Fibroblast of villous mesenchyme (primary cell): ENCODE measurements at regions not wholly inside any gene's neighbourhood (a gene's known extent, or its start where the extent isn't known, plus 50 kb on each side); places are given as distances from the start of the nearest gene placed in this dataset.

Experiments used
- DNase-seq: peaks from one replicate; pipeline ENCODE4 v3.0.0-alpha.2; 2010; ENCODE audit warnings: low read depth
- H3K4me3 ChIP-seq: 2 replicates; pipeline ENCODE4 v1.5.1; 2011; ENCODE audit warnings: low read depth, mild to moderate bottlenecking, low read length
- CTCF ChIP-seq: IDR thresholded peaks from 2 replicates; pipeline ENCODE4 v1.5.1; 2012; ENCODE audit warnings: low read depth, mild to moderate bottlenecking, low read length; ENCODE audit not compliant: insufficient read depth

GRCh38 chr13:79792716-79793115, 311.8 kb downstream of the NDFIP2 start:
- H3K4me3 ChIP-seq: no peak overlapping the region
- TF ChIP-seq CTCF: no peak
- DNase-seq: no peak

DNA sequence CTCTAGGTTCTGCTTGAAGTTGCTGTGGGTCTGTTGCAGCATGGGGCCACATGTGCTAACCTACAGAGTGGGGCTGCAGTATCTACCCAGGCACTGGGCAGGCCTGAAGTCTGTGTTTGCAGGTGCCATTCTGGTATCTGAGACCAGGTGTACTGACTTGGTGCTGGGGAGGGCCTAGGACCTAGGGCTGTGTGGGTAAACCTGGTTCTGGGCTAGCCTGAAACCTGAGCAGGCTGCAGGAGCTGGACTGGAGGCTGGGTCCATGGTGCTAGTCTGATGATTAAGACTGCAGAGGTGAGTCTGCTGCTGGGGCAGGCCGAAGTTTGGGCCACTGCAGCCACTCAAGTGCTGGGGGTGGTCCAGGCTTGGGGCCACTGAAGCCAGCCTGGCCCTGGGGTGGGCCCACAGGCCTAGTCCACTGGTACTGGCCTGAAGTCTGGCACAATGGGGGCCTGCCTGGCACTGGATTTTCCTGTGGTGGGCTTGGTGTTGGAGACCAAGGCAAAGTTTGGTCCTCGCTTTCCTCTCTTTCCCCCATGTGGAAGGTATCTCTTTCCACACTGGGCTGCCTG, 310.6 kb downstream of the NDFIP2 start:
- no peak for DNase-seq
- TF ChIP-seq CTCF: no peak
- H3K4me3 ChIP-seq: no peak overlapping the region

DNA sequence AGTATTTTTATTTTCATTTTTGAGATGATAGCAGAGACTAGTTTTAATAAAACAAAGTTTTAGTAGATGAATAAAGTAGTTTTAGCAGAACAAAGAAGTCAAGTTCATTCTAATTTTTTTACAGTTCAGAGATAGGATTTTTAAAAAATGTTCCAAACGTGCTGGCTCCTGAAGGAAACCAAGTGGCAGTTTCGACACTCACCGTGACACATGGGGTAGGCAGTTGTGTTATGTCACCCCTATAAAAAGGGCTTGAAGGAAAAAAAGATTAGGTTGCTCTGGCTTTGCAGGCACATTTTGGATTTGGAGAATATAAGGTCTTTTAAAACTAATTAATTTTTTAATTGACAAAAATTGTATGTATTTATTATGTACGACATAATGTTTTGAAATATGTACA, 305.2 kb downstream of the NDFIP2 start:
- H3K4me3 ChIP-seq: no peak overlapping the region
- DNase-seq: peak; percentile 40
- TF ChIP-seq CTCF: no peak

GRCh38 chr13:79782541-79783205, 301.7 kb downstream of the NDFIP2 start:
- TF ChIP-seq CTCF: no peak
- DNase-seq: peak; percentile 90
- H3K4me3 ChIP-seq: no peak overlapping the region

DNA sequence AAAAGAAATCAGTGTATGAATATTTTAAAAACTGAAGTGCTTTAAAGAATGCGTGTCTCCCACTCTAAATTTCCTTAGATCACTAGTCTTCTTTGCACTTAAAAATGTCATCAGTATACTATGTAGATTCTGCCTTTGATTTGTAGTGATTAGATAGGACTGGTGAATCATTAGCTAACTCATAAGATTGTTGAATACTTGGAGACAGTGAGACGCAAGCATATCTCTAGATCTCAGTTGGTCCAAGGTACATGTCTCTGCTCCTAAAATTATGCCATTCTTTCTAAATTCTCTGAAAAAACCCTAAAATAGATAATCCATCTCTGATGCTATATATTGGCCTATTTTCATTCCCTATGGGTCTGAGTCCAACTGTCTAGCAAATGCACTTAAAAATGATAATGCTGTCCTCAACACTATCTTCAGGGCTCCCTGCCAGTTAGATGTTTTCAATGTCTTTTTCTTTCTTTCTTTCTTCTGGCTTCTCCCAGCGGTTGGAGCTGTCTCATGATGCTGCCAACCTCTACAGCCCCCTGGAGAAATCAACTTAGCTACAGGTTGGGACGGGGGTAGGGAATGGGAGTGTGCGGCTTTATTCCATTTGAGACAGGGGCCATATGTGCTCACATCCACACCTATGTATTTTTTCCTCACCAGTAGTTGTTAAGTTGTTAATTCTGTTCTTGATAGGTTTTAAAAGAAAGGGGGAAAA, 301.0 kb downstream of the NDFIP2 start:
- TF ChIP-seq CTCF: no peak
- H3K4me3 ChIP-seq: no peak overlapping the region
- DNase-seq: no peak

DNA sequence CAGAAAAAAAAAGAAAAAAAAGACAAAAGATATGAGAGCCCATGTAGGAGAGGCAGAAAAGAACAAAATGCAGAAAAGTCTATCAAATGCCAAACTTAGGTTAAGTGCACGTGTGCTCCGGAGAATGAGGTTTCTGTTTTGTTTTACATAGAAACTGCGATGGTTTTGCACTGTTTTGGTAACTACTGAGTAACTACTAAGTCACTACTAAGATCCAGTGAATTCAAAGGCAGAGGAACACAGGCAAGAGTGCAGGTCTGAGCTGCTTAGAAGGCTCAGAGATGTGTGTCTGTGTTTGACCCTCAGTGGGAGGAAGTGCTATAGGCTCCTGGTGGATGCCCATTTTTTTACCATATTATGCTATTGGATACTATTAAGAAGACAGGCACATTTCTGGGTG, 299.3 kb downstream of the NDFIP2 start:
- TF ChIP-seq CTCF: no peak
- H3K4me3 ChIP-seq: no peak overlapping the region
- DNase-seq: peak; percentile 28
